H1 (cell line): ENCODE measurements at regions not wholly inside any gene's neighbourhood (a gene's known extent, or its start where the extent isn't known, plus 50 kb on each side); places are given as distances from the start of the nearest gene placed in this dataset.

Experiments used
- CTCF ChIA-PET: fragments of 300-600 bp; sonication (Branson Sonifier 250); formaldehyde crosslinking; loops from one replicate; lab custom pipeline; 2021; ENCODE audit not compliant: partially characterized antibody; lab: Charles Lee
- POLR2A ChIA-PET: fragments of 300-600 bp; sonication (Branson Sonifier 250); formaldehyde crosslinking; loops from one replicate; lab custom pipeline; 2021; ENCODE audit warnings: inconsistent platforms; ENCODE audit not compliant: partially characterized antibody; lab: Charles Lee
- DNase-seq, 2 experiments: peaks; one replicate each; pipeline versions ENCODE4 v3.0.0 to v3.0.0-alpha.2; 2010 to 2022; ENCODE audit warnings: low spot score in 2 of 2, low read depth in 1 of 2, mixed read lengths in 1 of 2
- FAIRE-seq: peaks from 2 replicates; lab custom pipeline; 2011; peaks lifted over from hg19 to GRCh38; lab: Jason Lieb, UNC
- H2AFZ ChIP-seq: 2 replicates; pipeline ENCODE4 v1.8.1; 2012; ENCODE audit warnings: low read length, inconsistent platforms
- H2AK5ac ChIP-seq: 2 replicates; pipeline ENCODE4 v1.6.1; 2013; ENCODE audit warnings: low read depth, low read length
- H2BK120ac ChIP-seq: replicated peaks from 2 replicates; pipeline ENCODE3; 2013; ENCODE audit warnings: low read depth, low read length, inconsistent platforms
- H2BK12ac ChIP-seq: 2 replicates; pipeline ENCODE4 v1.6.1; 2013; ENCODE audit warnings: low read depth, low read length
- H2BK15ac ChIP-seq: 2 replicates; pipeline ENCODE4 v1.6.1; 2013; ENCODE audit warnings: low read length
- H2BK20ac ChIP-seq: 2 replicates; pipeline ENCODE4 v1.6.1; 2013; ENCODE audit warnings: low read length
- H2BK5ac ChIP-seq: 2 replicates; pipeline ENCODE4 v1.6.1; 2013; ENCODE audit warnings: low read depth, low read length
- H3K14ac ChIP-seq: 2 replicates; pipeline ENCODE4 v1.6.1; 2013; ENCODE audit warnings: inconsistent platforms; ENCODE audit not compliant: insufficient read length
- H3K18ac ChIP-seq: 2 replicates; pipeline ENCODE4 v1.6.1; 2013; ENCODE audit warnings: low read length; ENCODE audit errors: extremely low read depth
- H3K23ac ChIP-seq: 2 replicates; pipeline ENCODE4 v1.6.1; 2013; ENCODE audit warnings: inconsistent platforms; ENCODE audit not compliant: insufficient read length
- H3K23me2 ChIP-seq: 2 replicates; pipeline ENCODE4 v1.6.1; 2013; ENCODE audit warnings: low read depth, low read length
- H3K27ac ChIP-seq: 2 replicates; pipeline ENCODE4 v1.6.1; 2011; ENCODE audit warnings: low read depth, low read length, inconsistent platforms
- H3K27me3 ChIP-seq, 4 experiments: replicated peaks in 1 of 4; 1 replicate in 1 of 4; 2 replicates in 3 of 4; pipeline versions ENCODE4 v1.6.1 to v1.8.1; 2011 to 2013; ENCODE audit warnings: low read length in 3 of 4, mild to moderate bottlenecking in 3 of 4, inconsistent platforms in 2 of 4, mixed read lengths in 2 of 4, moderate library complexity in 1 of 4; ENCODE audit not compliant: control insufficient read depth in 3 of 4, insufficient read depth in 3 of 4; ENCODE audit errors: extremely low read depth in 1 of 4
- H3K36me3 ChIP-seq, 4 experiments: 2 replicates each; pipeline versions ENCODE4 v1.6.1 to v1.8.1; 2011 to 2013; ENCODE audit warnings: mild to moderate bottlenecking in 4 of 4, low read length in 3 of 4, moderate library complexity in 2 of 4, control low read depth in 1 of 4, inconsistent platforms in 1 of 4; ENCODE audit not compliant: insufficient read depth in 4 of 4, control insufficient read depth in 2 of 4
- H3K4ac ChIP-seq: replicated peaks from 2 replicates; pipeline ENCODE3; 2013; ENCODE audit warnings: low read length, low read depth, mixed read lengths, inconsistent platforms; ENCODE audit not compliant: insufficient read length
- H3K4me1 ChIP-seq, 4 experiments: replicated peaks in 1 of 4; 1 replicate in 1 of 4; 2 replicates in 3 of 4; pipeline versions ENCODE4 v1.6.1 to v1.8.1; 2011 to 2013; ENCODE audit warnings: low read length in 3 of 4, inconsistent platforms in 2 of 4, mixed read lengths in 1 of 4; ENCODE audit not compliant: insufficient read depth in 4 of 4, control insufficient read depth in 3 of 4
- H3K4me2 ChIP-seq, 2 experiments: 2 replicates each; pipeline versions ENCODE4 v1.6.1 to v1.8.1; 2011 to 2013; ENCODE audit warnings: low read depth in 2 of 2, low read length in 2 of 2, control low read depth in 1 of 2, inconsistent platforms in 1 of 2, mild to moderate bottlenecking in 1 of 2; ENCODE audit not compliant: insufficient read depth in 1 of 2
- H3K4me3 ChIP-seq, 4 experiments: fragments of 200-600, 300-600 bp in 1 of 4; sonication (generic), shearing (Covaris generic), sonication (Bioruptor Twin) in 1 of 4; 2 replicates each; pipeline versions ENCODE4 v1.5.1 to v1.8.1; 2011 to 2016; ENCODE audit warnings: low read length in 4 of 4, low read depth in 3 of 4, control low read depth in 2 of 4, inconsistent platforms in 2 of 4, mild to moderate bottlenecking in 2 of 4, mixed read lengths in 1 of 4, moderate library complexity in 1 of 4; ENCODE audit not compliant: insufficient read depth in 2 of 4; ENCODE audit errors: extremely low read depth in 1 of 4
- H3K56ac ChIP-seq: replicated peaks from 2 replicates; pipeline ENCODE3; 2013; ENCODE audit warnings: low read depth, mild to moderate bottlenecking, mixed read lengths, low read length, inconsistent platforms; ENCODE audit not compliant: insufficient read length
- H3K79me1 ChIP-seq: 2 replicates; pipeline ENCODE4 v1.6.1; 2013; ENCODE audit warnings: low read depth, low read length, control low read depth
- H3K79me2 ChIP-seq, 2 experiments: 2 replicates each; pipeline versions ENCODE4 v1.6.1 to v1.8.1; 2012 to 2013; ENCODE audit warnings: low read length in 2 of 2, mild to moderate bottlenecking in 2 of 2, inconsistent platforms in 1 of 2; ENCODE audit not compliant: insufficient read depth in 2 of 2, control insufficient read depth in 1 of 2
- H3K9ac ChIP-seq, 4 experiments: replicated peaks in 1 of 4; 1 replicate in 1 of 4; 2 replicates in 3 of 4; pipeline versions ENCODE4 v1.6.1 to v1.8.1; 2011 to 2013; ENCODE audit warnings: low read depth in 3 of 4, low read length in 3 of 4, control low read depth in 2 of 4, mild to moderate bottlenecking in 2 of 4, moderate library complexity in 2 of 4, inconsistent platforms in 1 of 4; ENCODE audit errors: extremely low read depth in 1 of 4
- H3K9me3 ChIP-seq, 2 experiments: 2 replicates each; pipeline versions ENCODE4 v1.6.1 to v1.8.1; 2012 to 2013; ENCODE audit warnings: mild to moderate bottlenecking in 2 of 2, moderate library complexity in 2 of 2, control low read depth in 1 of 2, inconsistent platforms in 1 of 2, low read depth in 1 of 2, low read length in 1 of 2, mixed read lengths in 1 of 2; ENCODE audit not compliant: insufficient read depth in 2 of 2
- H4K20me1 ChIP-seq, 2 experiments: replicated peaks in 1 of 2; 2 replicates each; pipeline versions ENCODE3 to v1.8.1; 2011 to 2013; ENCODE audit warnings: inconsistent platforms in 2 of 2, low read length in 2 of 2, mild to moderate bottlenecking in 1 of 2; ENCODE audit not compliant: insufficient read depth in 2 of 2, control insufficient read depth in 1 of 2
- H4K5ac ChIP-seq: 2 replicates; pipeline ENCODE4 v1.6.1; 2013; ENCODE audit warnings: low read length, low read depth, mixed read lengths, inconsistent platforms; ENCODE audit not compliant: insufficient read length
- H4K8ac ChIP-seq: 2 replicates; pipeline ENCODE4 v1.8.0; 2013; ENCODE audit warnings: mild to moderate bottlenecking, moderate library complexity, low read length, inconsistent platforms; ENCODE audit not compliant: insufficient read depth; ENCODE audit errors: extremely low read depth
- H4K91ac ChIP-seq: replicated peaks from 2 replicates; pipeline ENCODE3; 2013; ENCODE audit warnings: low read length, mixed read lengths, inconsistent platforms; ENCODE audit not compliant: insufficient read length
- CEBPB ChIP-seq: IDR thresholded peaks from 2 replicates; pipeline ENCODE4 v1.6.1; 2012; ENCODE audit warnings: low read depth, low read length
- FOSL1 ChIP-seq: IDR thresholded peaks from 2 replicates; pipeline ENCODE4 v1.6.1; 2011; ENCODE audit warnings: mild to moderate bottlenecking, low read depth, low read length, moderate library complexity; ENCODE audit not compliant: insufficient read depth
- JUN ChIP-seq: IDR thresholded peaks from 2 replicates; pipeline ENCODE4 v1.6.1; 2011; ENCODE audit warnings: low read depth, mild to moderate bottlenecking, improper control_type of control experiment, low read length
- KDM4A ChIP-seq: IDR thresholded peaks from one replicate; pipeline ENCODE4 v1.7.1; 2012; ENCODE audit warnings: low read depth, mild to moderate bottlenecking, moderate library complexity, low read length, inconsistent platforms; ENCODE audit not compliant: severe bottlenecking
- POLR2AphosphoS5 ChIP-seq: IDR thresholded peaks from 2 replicates; pipeline ENCODE4 v1.6.1; 2011; ENCODE audit warnings: low read depth, low read length
- RAD21 ChIP-seq, 2 experiments: IDR thresholded peaks in 1 of 2; conservative IDR thresholded peaks in 1 of 2; 2 replicates each; pipeline ENCODE4 v1.6.1; 2011; ENCODE audit warnings: low read depth in 2 of 2, low read length in 2 of 2, improper control_type of control experiment in 1 of 2, inconsistent platforms in 1 of 2, mild to moderate bottlenecking in 1 of 2, moderate library complexity in 1 of 2
- SIN3A ChIP-seq, 2 experiments: IDR thresholded peaks in 1 of 2; conservative IDR thresholded peaks in 1 of 2; 2 replicates each; pipeline ENCODE4 v1.6.1; 2011 to 2012; ENCODE audit warnings: low read length in 2 of 2, improper control_type of control experiment in 1 of 2, low read depth in 1 of 2, mild to moderate bottlenecking in 1 of 2
- SP2 ChIP-seq: IDR thresholded peaks from 2 replicates; pipeline ENCODE4 v1.6.1; 2012; ENCODE audit warnings: mild to moderate bottlenecking, low read length, inconsistent platforms
- SRF ChIP-seq: IDR thresholded peaks from 2 replicates; pipeline ENCODE4 v1.6.1; 2011; ENCODE audit warnings: mild to moderate bottlenecking, low read depth, low read length, moderate library complexity
- WGBS, 2 experiments: shearing (Covaris generic) in 1 of 2; methylation state at CpG; one replicate each; pipeline versions ENCODE4 v1.1.6 to v1.1.7; 2013 to 2015; ENCODE audit warnings: low lambda C conversion rate in 2 of 2, mixed read lengths in 2 of 2, inconsistent platforms in 1 of 2, low coverage in 1 of 2, missing lambda C conversion rate in 1 of 2; ENCODE audit not compliant: insufficient replicate concordance in 2 of 2, insufficient coverage in 1 of 2, insufficient read length in 1 of 2; ENCODE audit errors: extremely low coverage in 1 of 2, missing lambda C conversion rate in 1 of 2; 5-methylcytosine and 5-hydroxymethylcytosine counted together
- TF ChIP-seq, protein P1 (sequence below), 3 experiments: IDR thresholded peaks; 1 replicate in 2 of 3; 2 replicates in 1 of 3; pipeline versions ENCODE4 v1.5.1 to v1.6.1; 2011; ENCODE audit warnings: low read length in 3 of 3, mild to moderate bottlenecking in 3 of 3, inconsistent platforms in 2 of 3, low read depth in 1 of 3, moderate library complexity in 1 of 3; ENCODE audit not compliant: insufficient read depth in 1 of 3; ENCODE audit errors: control extremely low read depth in 1 of 3

DNA sequence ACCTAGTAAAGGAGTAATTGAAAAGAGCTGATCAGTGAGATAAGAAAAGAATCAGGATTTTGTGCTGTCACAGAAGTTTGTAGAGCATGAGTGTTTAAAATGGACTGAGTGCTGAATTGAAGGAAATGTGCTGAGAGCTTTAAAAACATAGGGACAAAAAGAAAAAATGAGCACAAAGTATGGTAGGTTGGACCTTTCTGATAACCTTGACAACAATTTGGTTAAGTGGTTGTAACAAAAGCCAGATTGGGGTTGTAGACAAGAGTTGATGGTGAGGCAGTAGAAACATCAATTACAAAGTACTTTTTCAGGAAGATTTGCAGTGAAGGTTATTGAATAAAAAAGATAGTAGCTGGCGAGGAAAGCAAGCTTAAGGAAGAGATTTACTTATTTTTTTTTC, 674.7 kb upstream of the KIF2B start:
- Histone ChIP-seq H3K4me1 (peaks cover 0 to 3% (median under 1%) of the 10 kb centered on the region in 4 experiments; a peak in 2 of 7 replicates), H2BK120ac (no peak overlapping the region), H2AFZ (no peak overlapping the region), H3K27ac (no peak overlapping the region), H3K36me3 (no peaks in the 10 kb centered on the region), H2BK20ac (no peak overlapping the region), H2BK12ac (no peak overlapping the region), H2BK5ac (no peak overlapping the region), H3K18ac (no peak overlapping the region), H3K79me2 (no peaks in the 10 kb centered on the region), H4K20me1 (no peaks in the 10 kb centered on the region), H3K9ac (no peak overlapping the region), H3K4me3 (no peak overlapping the region), H3K4me2 (no peak overlapping the region), H2AK5ac (no peak overlapping the region), H3K56ac (no peak overlapping the region), H3K23me2 (no peaks in the 10 kb centered on the region), H2BK15ac (no peak overlapping the region), H4K91ac (no peak overlapping the region), H3K9me3 (no peaks in the 10 kb centered on the region), H4K8ac (no peak overlapping the region), H4K5ac (no peak overlapping the region), H3K27me3 (no peaks in the 10 kb centered on the region), H3K79me1 (no peaks in the 10 kb centered on the region)
- CTCF ChIA-PET = no interaction called here
- FAIRE-seq (no peak), DNase-seq (no peak)
- POLR2A ChIA-PET = interaction anchor here (0.6 kb wide), 1 partner anchor 48 kb away, joined by 3 read pairs; no protein-coding TSS in a partner anchor
- WGBS, 2 experiments = 86% methylated on average over 1 of the region's 1 CpG; no CpG with 5 or more reads in 1 of the 2 experiments
- TF ChIP-seq RAD21 (IDR thresholded peaks at IDR 0.05 in 1 of 2, conservative IDR thresholded peaks at IDR 0.05 in 1 of 2; ENCODE audit: low read depth in 2 of 2, low read length in 2 of 2) (no peak), POLR2AphosphoS5 (no peak), KDM4A (no peak), JUN (no peak), SIN3A (conservative IDR thresholded peaks at IDR 0.05 in 1 of 2, IDR thresholded peaks at IDR 0.05 in 1 of 2; ENCODE audit: low read depth in 1 of 2, low read length in 2 of 2) (no peak), SP2 (no peak), CEBPB (no peak), SRF (no peak), FOSL1 (no peak)
- TF ChIP-seq, protein P1, sequence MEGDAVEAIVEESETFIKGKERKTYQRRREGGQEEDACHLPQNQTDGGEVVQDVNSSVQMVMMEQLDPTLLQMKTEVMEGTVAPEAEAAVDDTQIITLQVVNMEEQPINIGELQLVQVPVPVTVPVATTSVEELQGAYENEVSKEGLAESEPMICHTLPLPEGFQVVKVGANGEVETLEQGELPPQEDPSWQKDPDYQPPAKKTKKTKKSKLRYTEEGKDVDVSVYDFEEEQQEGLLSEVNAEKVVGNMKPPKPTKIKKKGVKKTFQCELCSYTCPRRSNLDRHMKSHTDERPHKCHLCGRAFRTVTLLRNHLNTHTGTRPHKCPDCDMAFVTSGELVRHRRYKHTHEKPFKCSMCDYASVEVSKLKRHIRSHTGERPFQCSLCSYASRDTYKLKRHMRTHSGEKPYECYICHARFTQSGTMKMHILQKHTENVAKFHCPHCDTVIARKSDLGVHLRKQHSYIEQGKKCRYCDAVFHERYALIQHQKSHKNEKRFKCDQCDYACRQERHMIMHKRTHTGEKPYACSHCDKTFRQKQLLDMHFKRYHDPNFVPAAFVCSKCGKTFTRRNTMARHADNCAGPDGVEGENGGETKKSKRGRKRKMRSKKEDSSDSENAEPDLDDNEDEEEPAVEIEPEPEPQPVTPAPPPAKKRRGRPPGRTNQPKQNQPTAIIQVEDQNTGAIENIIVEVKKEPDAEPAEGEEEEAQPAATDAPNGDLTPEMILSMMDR (IDR thresholded peaks at IDR 0.05; ENCODE audit: control extremely low read depth in 1 of 3, insufficient read depth in 1 of 3, low read depth in 1 of 3, low read length in 3 of 3) = no peak
- TF ChIP-seq, all 59 proteins: peak for 0
- no peak overlapping the region for H3K14ac ChIP-seq
- H3K4ac ChIP-seq = no peak overlapping the region
- no peak overlapping the region for H3K23ac ChIP-seq
